H1 (cell line): ENCODE measurements at regions not wholly inside any gene's neighbourhood (a gene's known extent, or its start where the extent isn't known, plus 50 kb on each side); places are given as distances from the start of the nearest gene placed in this dataset.

Experiments used
- BRCA1 ChIP-seq: IDR thresholded peaks from 2 replicates; pipeline ENCODE4 v1.6.1; 2012; ENCODE audit warnings: low read depth, low read length, improper control_type of control experiment
- CBX5 ChIP-seq: fragments of 300-800, 300-1000 bp; sonication (generic); IDR thresholded peaks from 2 replicates; pipeline ENCODE4 v1.7.1; 2016; ENCODE audit warnings: antibody characterized with exemption, low read length, low read depth
- CEBPB ChIP-seq: IDR thresholded peaks from 2 replicates; pipeline ENCODE4 v1.6.1; 2012; ENCODE audit warnings: low read depth, low read length
- CHD7 ChIP-seq: fragments of 300-600 bp; sonication (generic); IDR thresholded peaks from 2 replicates; pipeline ENCODE4 v1.7.1; 2012; ENCODE audit warnings: low read length, moderate library complexity, mild to moderate bottlenecking, inconsistent platforms; ENCODE audit not compliant: insufficient replicate concordance
- E2F6 ChIP-seq: IDR thresholded peaks from 2 replicates; pipeline ENCODE4 v1.6.1; 2012; ENCODE audit warnings: inconsistent platforms
- RAD21 ChIP-seq, 2 experiments: IDR thresholded peaks in 1 of 2; conservative IDR thresholded peaks in 1 of 2; 2 replicates each; pipeline ENCODE4 v1.6.1; 2011; ENCODE audit warnings: low read depth in 2 of 2, low read length in 2 of 2, improper control_type of control experiment in 1 of 2, inconsistent platforms in 1 of 2, mild to moderate bottlenecking in 1 of 2, moderate library complexity in 1 of 2
- RXRA ChIP-seq: IDR thresholded peaks from 2 replicates; pipeline ENCODE4 v1.6.1; 2011; ENCODE audit warnings: low read depth, mild to moderate bottlenecking, low read length, moderate library complexity; ENCODE audit not compliant: insufficient read depth
- SP2 ChIP-seq: IDR thresholded peaks from 2 replicates; pipeline ENCODE4 v1.6.1; 2012; ENCODE audit warnings: mild to moderate bottlenecking, low read length, inconsistent platforms
- TAF1 ChIP-seq: IDR thresholded peaks from 2 replicates; pipeline ENCODE4 v1.6.1; 2011; ENCODE audit warnings: mild to moderate bottlenecking, low read depth, low read length
- TAF7 ChIP-seq: optimal IDR thresholded peaks from 2 replicates; pipeline ENCODE3; 2011; ENCODE audit warnings: low read depth, mild to moderate bottlenecking, inconsistent platforms, low read length, moderate library complexity, borderline replicate concordance

- TF ChIP-seq CHD7 (no peak), RXRA (no peak), E2F6 (no peak), BRCA1 (no peak), TAF1 (no peak), RAD21 (IDR thresholded peaks at IDR 0.05 in 1 of 2, conservative IDR thresholded peaks at IDR 0.05 in 1 of 2; ENCODE audit: low read depth in 2 of 2, low read length in 2 of 2) (no peak), SP2 (no peak), TAF7 (no peak), CBX5 (no peak), CEBPB (no peak)
Observed at GRCh38 chr4:127534041-127534825, 98.5 kb upstream of the INTU start (continued).
